Astrocyte of the spinal cord (primary cell): ENCODE measurements at regions not wholly inside any gene's neighbourhood (a gene's known extent, or its start where the extent isn't known, plus 50 kb on each side); places are given as distances from the start of the nearest gene placed in this dataset.
"Not testable (repeated sequence)": the region's sequence is repeated elsewhere in the genome, so short reads cannot be mapped to it uniquely, and the experiment has no call there.

ENCODE experiments used
- DNase-seq: peaks from one replicate; pipeline ENCODE4 v3.0.0; 2011; ENCODE audit warnings: low read depth, low spot score
- H3K4me3 ChIP-seq: 2 replicates; pipeline ENCODE4 v1.5.1; 2011; ENCODE audit warnings: low read depth, mild to moderate bottlenecking, low read length, moderate library complexity
- in situ Hi-C: cut with HindIII; loops from 2 replicates; pipeline ENCODE4 v1.10.0; 2017; ENCODE audit warnings: low sequenced_read_pairs
- TF ChIP-seq, protein P1 (sequence below): IDR thresholded peaks from 2 replicates; pipeline ENCODE4 v1.5.1; 2012; ENCODE audit warnings: low read depth, mild to moderate bottlenecking, low read length, inconsistent platforms

DNA sequence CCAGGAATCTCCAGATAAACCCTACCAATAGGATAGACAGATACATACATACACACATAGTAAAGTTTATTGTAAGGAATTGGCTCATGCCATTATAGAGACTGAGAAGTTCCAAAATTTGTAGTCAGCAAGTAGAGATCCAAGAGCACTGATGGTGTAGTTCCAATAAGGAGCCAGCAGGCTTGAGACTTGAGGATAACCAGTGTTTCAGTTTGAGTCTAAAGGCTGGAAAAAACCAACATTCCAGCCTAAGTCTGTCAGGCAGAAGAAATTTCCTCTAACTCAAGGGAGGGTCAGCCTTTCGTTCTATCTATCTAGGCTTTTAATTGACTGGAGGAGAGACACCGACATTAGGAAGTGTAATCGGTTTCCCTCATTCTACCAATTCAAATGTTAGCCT, 110.2 kb upstream of the TSHZ3 start:
- H3K4me3 ChIP-seq = no peak overlapping the region
- no peak for DNase-seq
- in situ Hi-C loops = no loop called here
- TF ChIP-seq, protein P1, sequence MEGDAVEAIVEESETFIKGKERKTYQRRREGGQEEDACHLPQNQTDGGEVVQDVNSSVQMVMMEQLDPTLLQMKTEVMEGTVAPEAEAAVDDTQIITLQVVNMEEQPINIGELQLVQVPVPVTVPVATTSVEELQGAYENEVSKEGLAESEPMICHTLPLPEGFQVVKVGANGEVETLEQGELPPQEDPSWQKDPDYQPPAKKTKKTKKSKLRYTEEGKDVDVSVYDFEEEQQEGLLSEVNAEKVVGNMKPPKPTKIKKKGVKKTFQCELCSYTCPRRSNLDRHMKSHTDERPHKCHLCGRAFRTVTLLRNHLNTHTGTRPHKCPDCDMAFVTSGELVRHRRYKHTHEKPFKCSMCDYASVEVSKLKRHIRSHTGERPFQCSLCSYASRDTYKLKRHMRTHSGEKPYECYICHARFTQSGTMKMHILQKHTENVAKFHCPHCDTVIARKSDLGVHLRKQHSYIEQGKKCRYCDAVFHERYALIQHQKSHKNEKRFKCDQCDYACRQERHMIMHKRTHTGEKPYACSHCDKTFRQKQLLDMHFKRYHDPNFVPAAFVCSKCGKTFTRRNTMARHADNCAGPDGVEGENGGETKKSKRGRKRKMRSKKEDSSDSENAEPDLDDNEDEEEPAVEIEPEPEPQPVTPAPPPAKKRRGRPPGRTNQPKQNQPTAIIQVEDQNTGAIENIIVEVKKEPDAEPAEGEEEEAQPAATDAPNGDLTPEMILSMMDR = no peak

DNA sequence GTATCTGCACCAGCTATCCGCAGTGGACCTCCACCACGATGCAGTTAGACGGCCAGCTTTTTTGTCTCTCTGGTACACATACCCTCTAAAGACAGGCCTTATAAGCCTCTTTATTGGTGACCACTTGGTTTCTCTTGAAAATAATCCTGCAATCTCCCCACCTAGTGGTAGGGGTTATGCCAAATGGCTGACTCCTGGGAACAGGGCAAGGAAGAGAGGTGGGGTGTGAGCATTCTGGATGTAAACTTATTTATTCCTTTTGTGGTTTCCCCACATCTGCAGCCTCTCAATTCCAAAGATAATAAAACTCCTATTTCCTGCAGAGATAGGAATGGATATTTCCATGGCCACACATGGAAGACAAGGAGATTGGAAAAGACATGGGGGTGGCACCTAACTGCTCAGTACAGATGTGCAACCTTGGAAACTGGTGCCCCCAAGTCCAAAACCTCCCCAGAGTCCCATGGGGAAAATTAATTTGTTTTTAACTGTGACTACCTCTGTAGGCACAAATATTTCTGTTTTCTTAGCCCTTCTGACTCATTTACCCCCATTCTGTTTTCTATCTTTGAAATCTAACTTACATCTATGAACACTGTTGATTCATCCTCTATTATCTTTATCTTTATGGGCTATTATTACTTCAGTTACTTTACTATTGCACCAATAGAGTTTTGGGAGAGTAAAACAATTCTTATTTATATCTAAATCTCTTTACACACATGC, 112.7 kb upstream of the TSHZ3 start:
- H3K4me3 ChIP-seq = no peak overlapping the region
- DNase-seq = no peak
- in situ Hi-C loops = no loop called here
- TF ChIP-seq, protein P1 = peak; percentile 11

DNA sequence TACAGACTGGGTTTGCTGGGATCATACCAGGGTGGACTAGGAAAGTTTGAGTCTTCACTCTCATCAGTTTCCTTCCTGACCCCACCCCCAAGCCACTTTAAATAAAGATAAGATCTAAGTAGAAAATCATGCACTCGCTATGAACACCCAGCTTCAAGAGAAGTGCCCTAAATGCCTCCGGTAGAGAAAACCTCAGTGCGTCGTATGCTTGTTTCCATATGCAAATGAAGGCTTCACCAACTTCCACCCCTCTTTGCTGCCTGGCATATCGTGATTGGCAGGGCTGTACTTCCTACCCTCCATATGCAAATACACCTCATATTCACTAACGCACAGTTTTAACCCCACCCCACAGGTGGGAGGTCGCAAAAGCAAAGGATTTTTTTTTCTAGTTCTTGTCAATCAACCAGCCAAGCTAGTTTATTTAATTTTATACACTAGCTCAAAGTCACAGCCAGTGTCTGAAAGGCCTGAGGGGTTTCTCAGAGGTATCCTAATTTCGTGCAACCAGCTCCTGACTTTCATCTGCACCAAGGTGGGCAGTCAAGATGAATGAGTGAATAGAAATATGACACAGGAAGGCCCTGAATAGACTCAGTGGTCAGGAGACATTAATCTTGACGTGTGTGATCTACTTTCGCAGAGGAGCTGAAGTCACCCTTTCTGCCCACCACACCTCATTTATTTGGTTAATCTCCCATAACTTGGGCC, 121.1 kb upstream of the TSHZ3 start:
- H3K4me3 ChIP-seq = no peak overlapping the region
- in situ Hi-C loops = no loop called here
- DNase-seq = no peak
- TF ChIP-seq, protein P1 = no peak

DNA sequence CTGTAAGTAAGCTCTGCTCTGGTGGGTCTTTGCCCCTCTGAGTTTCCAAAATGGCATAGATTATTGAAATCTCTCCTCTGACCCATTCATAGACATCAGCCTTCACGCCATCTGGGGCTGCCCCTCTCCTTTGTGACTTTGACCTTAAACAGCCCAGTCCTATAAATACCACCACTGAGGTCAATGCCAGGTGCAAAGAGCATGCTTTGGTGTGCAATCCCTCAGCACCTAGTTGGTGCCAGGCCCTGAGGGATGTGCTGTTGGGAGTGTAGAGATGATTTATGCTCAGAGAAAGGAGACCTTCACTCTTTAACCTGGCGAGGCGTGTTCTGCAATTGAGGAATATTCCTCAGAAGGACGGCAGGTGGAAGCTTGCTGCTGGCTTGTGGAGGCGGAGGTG, 121.7 kb upstream of the TSHZ3 start:
- in situ Hi-C loops = no loop called here

DNA sequence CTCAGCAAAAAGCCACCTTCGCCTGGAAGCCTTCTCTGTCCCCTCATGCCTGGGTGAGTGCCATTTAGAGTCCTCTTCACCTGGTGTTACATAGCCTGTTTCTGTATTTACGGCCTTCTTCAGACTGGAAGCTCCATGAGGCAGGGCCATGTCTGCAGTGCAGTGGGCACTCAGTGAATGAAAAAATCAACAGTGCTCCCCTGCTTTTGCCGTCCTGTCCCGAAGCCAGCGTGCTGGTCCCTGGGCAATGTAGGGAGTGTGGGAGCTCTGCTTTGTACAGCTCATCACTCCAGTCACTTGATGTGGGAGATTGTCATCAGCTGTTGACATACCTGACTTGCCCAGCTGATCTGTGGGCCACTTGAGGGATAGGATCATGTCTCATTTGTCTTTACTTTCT, 129.0 kb upstream of the TSHZ3 start:
- H3K4me3 ChIP-seq = no peak overlapping the region
- TF ChIP-seq, protein P1 = no peak
- in situ Hi-C loops = no loop called here
- DNase-seq = no peak

More for the DNA sequence above, 121.7 kb upstream of the TSHZ3 start:
- DNase-seq = no peak
- no peak overlapping the region for H3K4me3 ChIP-seq
- TF ChIP-seq, protein P1 = no peak

DNA sequence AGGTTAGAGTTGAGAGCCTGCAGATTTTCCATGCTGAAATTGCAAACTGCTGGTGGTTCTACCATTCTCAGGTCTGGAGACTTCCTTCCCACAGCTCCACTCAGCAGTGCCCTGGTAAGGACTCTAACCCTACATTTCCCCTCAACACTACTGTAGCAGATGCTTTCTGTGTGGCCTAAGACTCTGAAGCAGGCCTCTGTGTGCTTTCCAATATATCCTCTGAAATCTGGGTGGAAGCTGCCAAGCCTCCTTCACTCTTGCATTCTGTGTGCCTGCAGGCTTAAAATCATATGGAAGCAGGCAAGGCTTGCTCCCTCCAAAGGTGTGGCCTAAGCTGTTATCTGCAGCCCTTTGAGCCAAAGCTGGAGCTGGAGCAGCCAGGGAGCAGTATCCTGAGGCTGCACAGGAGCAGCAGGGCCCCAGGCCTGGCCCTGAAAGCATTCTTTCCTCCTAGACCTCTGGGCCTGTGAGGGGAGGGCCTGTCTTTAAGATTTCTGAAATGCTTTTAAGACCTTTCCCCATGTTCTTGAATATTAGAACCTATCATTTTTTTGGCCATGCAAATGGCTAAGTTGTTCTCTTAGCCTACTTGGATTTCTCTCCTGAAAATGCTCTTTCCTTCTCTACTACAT, 134.1 kb upstream of the TSHZ3 start:
- no peak for DNase-seq
- H3K4me3 ChIP-seq = no peak overlapping the region
- TF ChIP-seq, protein P1 = no peak
- in situ Hi-C loops = no loop called here

DNA sequence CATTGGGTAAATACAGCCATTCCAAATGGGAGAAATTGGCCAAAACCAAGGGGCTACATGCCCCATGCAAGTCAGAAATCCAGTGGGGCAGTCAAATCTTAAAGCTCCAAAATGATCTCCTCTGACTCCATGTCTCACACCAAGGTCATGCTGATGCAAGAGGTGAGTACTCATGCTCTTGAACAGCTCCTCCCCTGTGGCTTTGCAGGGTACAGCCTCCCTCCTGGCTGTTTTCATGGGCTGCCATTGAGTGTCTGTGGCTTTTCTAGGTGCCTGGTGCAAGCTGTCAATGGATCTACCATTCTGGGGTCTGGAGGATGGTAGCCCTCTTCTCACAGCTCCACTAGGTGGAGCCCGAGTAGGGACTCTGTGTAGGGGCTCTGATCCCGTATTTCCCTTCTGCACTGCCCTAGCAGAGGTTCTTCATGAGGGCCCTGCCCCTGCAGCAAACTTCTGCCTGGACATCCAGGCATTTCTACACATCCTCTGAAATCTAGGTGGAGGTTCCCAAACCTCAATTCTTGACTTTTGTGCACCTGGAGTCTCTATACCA, 135.7 kb upstream of the TSHZ3 start:
- in situ Hi-C loops, DNase-seq, H3K4me3 ChIP-seq: not testable (repeated sequence)
